Ishikawa (cell line): ENCODE measurements at regions not wholly inside any gene's neighbourhood (a gene's known extent, or its start where the extent isn't known, plus 50 kb on each side); places are given as distances from the start of the nearest gene placed in this dataset.

ENCODE experiments used
- CEBPB ChIP-seq: IDR thresholded peaks from 2 replicates; pipeline ENCODE4 v1.6.1; 2012
- CREB1 ChIP-seq: IDR thresholded peaks from 2 replicates; pipeline ENCODE4 v1.6.1; 2012; ENCODE audit warnings: low read depth
- EGR1 ChIP-seq: IDR thresholded peaks from 2 replicates; pipeline ENCODE4 v1.6.1; 2012
- EP300 ChIP-seq: IDR thresholded peaks from 2 replicates; pipeline ENCODE4 v1.6.1; 2012; ENCODE audit warnings: borderline replicate concordance
- FOXM1 ChIP-seq: IDR thresholded peaks from 2 replicates; pipeline ENCODE4 v1.6.1; 2012; ENCODE audit warnings: low read depth, borderline replicate concordance
- MAX ChIP-seq: IDR thresholded peaks from 2 replicates; pipeline ENCODE4 v1.6.1; 2012
- NFIC ChIP-seq: IDR thresholded peaks from 2 replicates; pipeline ENCODE4 v1.6.1; 2012
- RAD21 ChIP-seq: IDR thresholded peaks from 2 replicates; pipeline ENCODE4 v1.6.1; 2012; ENCODE audit warnings: low read depth
- REST ChIP-seq: IDR thresholded peaks from 2 replicates; pipeline ENCODE4 v1.6.1; 2012; ENCODE audit warnings: low read depth, mild to moderate bottlenecking
- TAF1 ChIP-seq: IDR thresholded peaks from 2 replicates; pipeline ENCODE4 v1.6.1; 2012; ENCODE audit warnings: low read depth, mild to moderate bottlenecking
- TCF12 ChIP-seq: IDR thresholded peaks from 2 replicates; pipeline ENCODE4 v1.6.1; 2012; ENCODE audit warnings: low read depth
- TEAD4 ChIP-seq: IDR thresholded peaks from 2 replicates; pipeline ENCODE4 v1.6.1; 2012
- YY1 ChIP-seq: IDR thresholded peaks from 2 replicates; pipeline ENCODE4 v1.6.1; 2012; ENCODE audit warnings: low read depth
- ZBTB7A ChIP-seq: IDR thresholded peaks from 2 replicates; pipeline ENCODE4 v1.6.1; 2012; ENCODE audit warnings: low read depth
- TF ChIP-seq, protein P1 (sequence below): IDR thresholded peaks from 2 replicates; pipeline ENCODE4 v1.6.1; 2012

DNA sequence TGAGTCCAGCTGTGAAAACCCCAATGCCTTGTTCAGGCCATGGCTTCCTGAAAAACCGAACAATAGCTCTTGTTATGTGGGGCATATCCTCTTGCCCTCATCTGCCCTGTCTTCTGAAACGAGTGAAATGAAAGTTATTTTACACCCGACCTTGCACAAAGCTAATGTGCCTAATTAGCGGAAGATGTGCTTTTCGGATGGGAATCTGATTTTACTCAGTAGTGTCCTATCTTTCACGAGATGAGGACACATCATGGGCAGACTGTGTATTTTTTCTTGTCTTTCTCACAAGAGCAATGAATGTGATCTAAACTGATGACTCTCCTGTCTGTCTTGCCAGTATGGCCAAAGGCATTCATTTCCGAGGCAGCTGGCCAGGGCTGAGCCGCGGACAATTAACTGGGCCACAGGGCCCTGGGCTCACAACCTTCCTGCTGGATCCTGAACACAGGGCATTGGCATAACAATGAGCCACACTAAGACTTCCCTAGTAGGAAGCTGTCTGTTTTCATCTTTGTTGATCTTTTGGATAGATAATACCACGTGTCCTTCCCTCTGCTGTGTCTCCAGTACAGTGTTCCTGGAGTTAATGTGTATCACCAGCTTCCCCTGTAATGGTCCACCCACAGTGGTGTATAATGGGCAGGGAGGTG is 86.0 kb upstream of the HIF1A start:
- TF ChIP-seq ZBTB7A, result no peak
- no peak for TF ChIP-seq NFIC
- TF ChIP-seq MAX, result no peak

DNA sequence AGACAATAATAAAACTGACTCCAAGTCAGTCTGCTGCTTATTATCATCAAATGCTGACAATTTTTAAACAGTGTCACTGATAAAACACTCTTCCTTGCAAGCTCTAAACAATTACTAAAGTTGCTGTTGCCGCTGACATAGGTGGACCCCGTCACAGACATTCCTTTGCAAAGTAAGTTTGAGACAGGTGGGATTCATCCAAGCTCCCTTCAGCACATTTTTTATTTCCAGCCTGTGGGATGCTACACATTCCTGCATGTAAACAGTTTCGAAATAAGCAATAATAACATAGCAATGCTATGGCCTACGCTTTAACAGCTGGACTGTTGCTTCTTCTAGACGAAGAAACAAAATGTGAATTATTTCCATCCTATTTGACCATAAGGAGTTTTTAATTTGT is 85.4 kb upstream of the HIF1A start:
- TF ChIP-seq FOXM1 (no peak), YY1 (no peak), TAF1 (no peak), REST (no peak), EGR1 (no peak)

GRCh38 chr14:61610900-61611299 is 84.4 kb upstream of the HIF1A start:
- TF ChIP-seq MAX, result no peak
- no peak for TF ChIP-seq CEBPB
- TF ChIP-seq TAF1, result no peak
- TF ChIP-seq TEAD4, result no peak
- no peak for TF ChIP-seq NFIC
- no peak for TF ChIP-seq EGR1
- no peak for TF ChIP-seq RAD21

DNA sequence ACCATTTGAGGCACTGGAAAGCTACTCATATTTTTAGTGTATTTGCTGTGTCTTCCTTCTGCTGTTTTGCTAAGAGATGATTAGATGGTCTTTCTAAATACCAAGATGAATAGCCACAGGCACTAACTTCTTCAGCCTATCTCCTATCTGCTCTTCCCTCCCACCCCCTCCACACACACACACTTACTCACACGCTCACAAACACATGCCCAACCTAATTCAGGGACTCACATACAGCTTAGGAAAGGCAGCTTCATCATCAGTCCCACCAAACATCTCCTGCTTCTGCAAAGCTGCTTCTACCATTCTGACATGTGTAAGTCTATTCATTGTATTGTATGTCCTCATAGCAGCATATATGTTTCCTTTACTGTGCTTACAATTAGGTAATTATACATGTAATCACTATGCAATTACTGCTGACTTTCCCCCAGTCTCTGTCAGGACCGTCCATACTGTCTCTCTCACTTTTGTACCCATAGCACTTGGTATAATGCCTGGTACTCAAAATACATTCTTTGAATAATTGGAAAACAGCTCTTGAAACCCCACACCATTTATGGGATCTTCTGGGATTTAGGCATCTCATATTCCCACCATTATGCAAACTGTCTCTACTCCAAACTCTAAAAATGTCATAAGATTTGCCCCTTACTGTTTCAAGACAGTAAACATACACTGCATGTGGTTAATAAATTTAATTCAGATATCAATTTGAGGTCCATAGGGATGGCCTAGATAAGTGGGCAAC is 83.3 kb upstream of the HIF1A start:
- TF ChIP-seq CREB1 (no peak), YY1 (no peak), RAD21 (no peak), FOXM1 (no peak), REST (no peak), CEBPB (no peak), ZBTB7A (no peak), TEAD4 (no peak), EGR1 (no peak)

GRCh38 chr14:61614693-61615092 is 80.6 kb upstream of the HIF1A start:
- TF ChIP-seq YY1 (no peak), MAX (no peak)

- TF ChIP-seq EP300, result peak; percentile 97
- TF ChIP-seq EGR1, result no peak
- TF ChIP-seq, protein P1, sequence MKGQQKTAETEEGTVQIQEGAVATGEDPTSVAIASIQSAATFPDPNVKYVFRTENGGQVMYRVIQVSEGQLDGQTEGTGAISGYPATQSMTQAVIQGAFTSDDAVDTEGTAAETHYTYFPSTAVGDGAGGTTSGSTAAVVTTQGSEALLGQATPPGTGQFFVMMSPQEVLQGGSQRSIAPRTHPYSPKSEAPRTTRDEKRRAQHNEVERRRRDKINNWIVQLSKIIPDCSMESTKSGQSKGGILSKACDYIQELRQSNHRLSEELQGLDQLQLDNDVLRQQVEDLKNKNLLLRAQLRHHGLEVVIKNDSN, result 0 out of 2 replicates have a peak, but pooled peaks have one; percentile 5
- peak; percentile 74 for TF ChIP-seq CEBPB
- no peak for TF ChIP-seq ZBTB7A
- TF ChIP-seq TCF12, result peak; percentile 97
- TF ChIP-seq NFIC, result peak; percentile 96
- TF ChIP-seq YY1, result 0 out of 2 replicates have a peak, but pooled peaks have one; percentile 31
- TF ChIP-seq RAD21, result no peak; the same call in 1 of the 2 replicates
- TF ChIP-seq CREB1, result no peak
- peak; percentile 92 for TF ChIP-seq FOXM1
- TF ChIP-seq MAX, result peak; percentile 57
- peak; percentile 97 for TF ChIP-seq TEAD4
- TF ChIP-seq TAF1, result no peak
- no peak for TF ChIP-seq REST
Measured at GRCh38 chr14:61615743-61616523, 79.4 kb upstream of the HIF1A start.
